Spinal cord (tissue), 9 donors: ENCODE measurements at regions not wholly inside any gene's neighbourhood (a gene's known extent, or its start where the extent isn't known, plus 50 kb on each side); places are given as distances from the start of the nearest gene placed in this dataset.

Experiments
- DNase-seq, 6 donors: peaks; one replicate each; pipeline versions ENCODE4 v3.0.0 to v3.0.0-alpha.2; 2013 to 2015; ENCODE audit warnings: low spot score in 6 of 6, low read depth in 4 of 6
- H3K27ac ChIP-seq: one replicate; pipeline ENCODE4 v1.5.1; 2013; ENCODE audit warnings: low read depth, low read length, control low read depth
- H3K27me3 ChIP-seq: one replicate; pipeline ENCODE4 v1.6.1; 2013; ENCODE audit warnings: low read length; ENCODE audit not compliant: control insufficient read depth, insufficient read depth
- H3K36me3 ChIP-seq: one replicate; pipeline ENCODE4 v1.6.1; 2013; ENCODE audit warnings: low read length; ENCODE audit not compliant: control insufficient read depth, insufficient read depth
- H3K4me1 ChIP-seq: one replicate; pipeline ENCODE4 v1.6.1; 2013; ENCODE audit warnings: low read length; ENCODE audit not compliant: control insufficient read depth, insufficient read depth
- H3K4me3 ChIP-seq: one replicate; pipeline ENCODE4 v1.5.1; 2013; ENCODE audit warnings: low read depth, low read length, control low read depth
- H3K9me3 ChIP-seq: one replicate; pipeline ENCODE4 v1.6.1; 2013; ENCODE audit warnings: low read length; ENCODE audit not compliant: control insufficient read depth, insufficient read depth
- WGBS: methylation state at CpG from one replicate; pipeline ENCODE4 v1.1.5; 2013; ENCODE audit warnings: missing lambda C conversion rate; ENCODE audit not compliant: insufficient coverage; 5-methylcytosine and 5-hydroxymethylcytosine counted together
- donor health status: healthy.

DNA sequence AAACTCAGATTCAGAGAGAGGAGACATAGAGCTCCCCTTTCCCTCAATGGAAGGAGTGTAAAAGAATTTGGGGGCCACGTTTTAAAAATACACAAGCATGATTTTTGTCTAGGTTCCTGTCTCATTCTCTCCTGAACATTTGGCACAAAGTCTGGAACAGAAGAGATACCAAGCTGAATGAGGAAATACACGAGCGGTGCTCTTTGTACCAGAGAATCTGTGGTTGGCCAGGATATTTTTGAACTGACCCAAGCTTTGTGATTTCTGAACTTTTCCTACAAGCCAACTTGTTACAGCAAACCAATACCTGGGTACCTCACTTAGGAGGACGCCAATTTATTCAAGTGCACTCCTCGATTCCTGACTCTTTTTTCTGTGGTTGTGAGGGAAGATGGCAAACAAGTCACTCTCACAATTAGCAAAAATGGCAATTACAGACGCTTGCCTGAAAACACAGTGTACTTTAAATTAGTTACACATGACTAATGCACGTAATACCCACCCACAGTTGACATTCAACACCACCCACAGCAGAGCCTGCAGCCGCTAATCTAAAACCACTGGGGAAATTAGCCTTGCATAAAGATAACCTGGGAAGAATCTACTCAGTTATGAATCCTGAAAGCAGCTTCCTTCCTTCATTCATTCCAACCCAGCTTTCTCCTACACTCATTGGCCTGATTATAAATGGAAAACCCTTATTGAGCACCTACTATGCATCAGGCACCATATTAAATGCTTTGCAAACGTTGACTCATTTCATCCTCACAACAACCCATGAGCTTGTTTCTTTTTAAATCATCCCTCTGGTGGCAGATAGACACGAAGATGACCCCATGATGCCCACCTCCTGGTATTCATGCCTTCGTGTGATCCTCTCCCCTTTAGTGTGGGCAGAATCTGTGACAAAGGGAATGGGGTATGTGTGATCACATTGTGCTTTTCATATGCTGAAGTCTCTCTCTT, 293.5 kb downstream of the KBTBD8 start:
- H3K27ac ChIP-seq: no peak overlapping the region
- H3K9me3 ChIP-seq: no peaks in the 10 kb centered on the region
- H3K4me1 ChIP-seq: no peaks in the 10 kb centered on the region
- no peaks in the 10 kb centered on the region for H3K27me3 ChIP-seq
- WGBS: 70% methylated on average over 5 of the region's 11 CpGs
- H3K4me3 ChIP-seq: no peak overlapping the region
- DNase-seq: no peak
- no peaks in the 10 kb centered on the region for H3K36me3 ChIP-seq

DNA sequence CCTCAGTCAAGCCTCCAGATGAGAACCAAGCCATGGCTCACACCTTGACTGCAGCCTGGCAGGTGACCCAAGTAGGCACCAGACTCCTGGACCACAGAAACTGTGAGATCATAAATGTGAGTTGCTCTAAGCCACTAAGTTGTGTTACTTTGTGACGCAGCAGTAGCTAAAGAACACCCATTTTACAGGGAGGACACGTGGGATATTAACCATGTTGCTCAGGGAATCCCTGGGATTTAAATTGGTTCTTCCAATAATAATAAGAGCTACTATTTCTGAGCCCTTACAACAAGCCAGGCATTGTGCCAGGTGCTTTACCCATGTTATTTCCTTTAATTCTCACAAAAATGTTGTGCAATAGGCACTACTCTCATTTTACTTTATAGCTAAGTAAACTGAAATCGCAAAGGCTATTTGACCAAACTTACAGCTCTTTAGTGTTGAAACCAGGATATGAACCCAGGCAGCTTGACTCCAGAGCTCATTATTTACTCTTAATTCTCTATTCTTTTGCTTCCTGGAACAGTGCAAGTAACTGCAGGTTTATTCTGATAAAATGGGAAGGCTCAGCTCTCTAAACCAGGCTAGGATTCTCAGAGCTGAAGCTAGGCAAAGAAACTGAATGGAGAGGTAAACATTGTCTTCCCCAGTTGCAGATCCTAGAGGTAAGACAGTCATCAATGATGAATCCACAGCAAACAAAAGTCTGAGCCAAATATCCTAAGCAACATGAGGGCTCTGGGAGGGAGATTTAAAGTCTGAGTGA, 294.4 kb downstream of the KBTBD8 start:
- H3K36me3 ChIP-seq: no peaks in the 10 kb centered on the region
- no peaks in the 10 kb centered on the region for H3K4me1 ChIP-seq
- no peak overlapping the region for H3K27ac ChIP-seq
- H3K9me3 ChIP-seq: no peaks in the 10 kb centered on the region
- H3K4me3 ChIP-seq: no peak overlapping the region
- H3K27me3 ChIP-seq: no peaks in the 10 kb centered on the region
- 78% methylated on average over 1 of the region's 3 CpGs for WGBS
- no peak for DNase-seq

DNA sequence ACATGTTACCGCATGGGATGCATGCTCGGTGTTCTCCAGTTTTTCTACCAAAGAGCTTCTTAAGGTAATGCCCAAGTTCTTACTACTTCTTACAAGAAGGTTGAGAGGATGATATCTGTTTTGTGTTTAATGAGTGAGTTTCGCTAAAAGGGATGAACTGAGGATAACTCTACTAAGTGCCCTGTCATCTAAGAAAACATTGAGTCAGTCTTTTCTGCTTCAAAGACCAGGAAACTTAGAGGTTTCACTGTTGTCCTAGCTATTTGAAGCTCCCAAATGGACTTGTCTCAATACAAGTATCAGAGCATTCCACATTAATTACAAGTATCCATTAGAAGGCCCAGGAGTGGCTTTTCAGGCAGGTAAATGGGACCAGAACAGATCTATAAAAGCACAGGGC, 296.2 kb downstream of the KBTBD8 start:
- no peak for DNase-seq
- Histone ChIP-seq H3K4me3 (no peak overlapping the region), H3K27me3 (no peaks in the 10 kb centered on the region), H3K36me3 (no peaks in the 10 kb centered on the region), H3K27ac (no peak overlapping the region), H3K9me3 (no peaks in the 10 kb centered on the region), H3K4me1 (no peaks in the 10 kb centered on the region)
- WGBS: no CpG with 5 or more reads among the region's 3 CpGs

DNA sequence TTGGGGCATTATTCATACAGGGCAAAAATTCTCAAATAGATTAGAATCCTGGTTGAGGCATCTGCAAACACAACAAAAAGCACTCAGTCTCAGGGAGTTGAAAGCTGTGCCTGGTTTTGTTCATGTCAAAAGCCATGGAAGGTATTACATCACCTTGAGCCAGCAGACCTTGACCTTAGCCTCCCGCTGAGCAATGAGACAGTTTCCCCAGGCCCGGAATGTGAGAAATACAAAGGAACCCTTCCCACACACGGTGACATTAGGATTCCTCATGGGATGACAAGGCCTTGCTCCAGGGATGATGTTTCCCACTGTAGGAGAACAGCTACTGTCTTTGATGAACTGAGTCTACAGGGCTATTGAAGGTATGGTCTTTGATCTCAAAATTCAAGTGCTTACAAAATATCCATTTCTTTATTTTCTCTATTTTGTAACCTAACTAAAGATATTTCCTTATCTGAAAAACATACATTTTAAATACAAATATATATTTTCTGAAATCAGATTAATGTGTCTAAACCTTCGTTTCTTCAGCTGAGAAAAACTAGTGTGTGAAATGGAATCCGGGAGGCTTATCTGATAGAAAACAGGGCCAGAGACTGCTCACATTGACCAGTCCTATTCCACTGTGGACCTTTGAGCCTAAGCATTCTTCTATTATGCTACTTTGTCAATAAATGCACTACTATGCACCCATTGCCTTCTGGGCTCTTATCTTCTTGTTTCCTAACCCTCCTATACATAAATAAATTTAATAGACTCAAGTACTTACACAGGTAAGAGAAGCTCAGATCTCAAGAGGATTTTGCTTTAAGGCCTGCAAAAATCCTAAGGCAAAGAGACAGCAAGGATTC, 298.2 kb downstream of the KBTBD8 start:
- Histone ChIP-seq H3K4me3 (no peak overlapping the region), H3K27me3 (no peaks in the 10 kb centered on the region), H3K36me3 (no peaks in the 10 kb centered on the region), H3K9me3 (no peaks in the 10 kb centered on the region), H3K4me1 (no peaks in the 10 kb centered on the region), H3K27ac (no peak overlapping the region)
- no peak for DNase-seq
- 42% methylated on average over 2 of the region's 5 CpGs for WGBS

DNA sequence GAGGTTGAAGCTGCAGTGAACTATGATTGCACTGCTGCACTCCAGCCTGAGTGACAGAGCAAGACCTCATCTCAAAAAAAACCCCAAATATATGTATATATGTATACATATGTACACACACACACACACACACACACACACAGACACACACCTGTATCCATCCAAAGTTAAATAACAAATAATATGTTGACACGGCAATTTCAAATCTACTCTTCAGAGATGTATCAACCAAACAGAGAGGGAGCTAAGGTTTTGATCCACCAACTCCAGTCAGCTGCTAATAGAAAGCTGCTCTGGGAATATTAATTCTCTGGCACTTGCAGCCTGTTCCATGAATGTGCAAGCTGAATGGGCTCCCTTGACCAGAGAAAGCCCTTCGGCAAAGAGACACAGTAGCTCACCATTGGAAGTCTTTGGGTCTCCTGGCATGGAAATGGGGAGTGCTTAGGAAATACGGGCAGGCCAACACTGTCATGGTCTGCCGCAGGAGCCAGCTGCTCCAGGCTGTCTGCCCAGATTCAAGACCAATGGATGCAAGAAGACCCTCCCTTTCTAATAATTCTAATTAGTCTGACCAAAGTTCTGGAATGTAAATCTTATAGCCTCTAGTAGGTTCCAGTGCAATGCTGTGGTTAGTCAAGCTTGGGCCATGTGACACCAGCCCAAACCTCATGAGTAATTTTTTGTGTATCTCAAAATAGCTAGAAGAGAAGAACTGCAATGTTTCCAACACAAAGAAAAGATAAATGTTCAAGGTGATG, 299.8 kb downstream of the KBTBD8 start:
- Histone ChIP-seq H3K36me3 (no peaks in the 10 kb centered on the region), H3K9me3 (no peaks in the 10 kb centered on the region), H3K27ac (no peak overlapping the region), H3K27me3 (no peaks in the 10 kb centered on the region), H3K4me3 (no peak overlapping the region), H3K4me1 (no peaks in the 10 kb centered on the region)
- 80% methylated on average over 1 of the region's 4 CpGs for WGBS
- DNase-seq: no peak

DNA sequence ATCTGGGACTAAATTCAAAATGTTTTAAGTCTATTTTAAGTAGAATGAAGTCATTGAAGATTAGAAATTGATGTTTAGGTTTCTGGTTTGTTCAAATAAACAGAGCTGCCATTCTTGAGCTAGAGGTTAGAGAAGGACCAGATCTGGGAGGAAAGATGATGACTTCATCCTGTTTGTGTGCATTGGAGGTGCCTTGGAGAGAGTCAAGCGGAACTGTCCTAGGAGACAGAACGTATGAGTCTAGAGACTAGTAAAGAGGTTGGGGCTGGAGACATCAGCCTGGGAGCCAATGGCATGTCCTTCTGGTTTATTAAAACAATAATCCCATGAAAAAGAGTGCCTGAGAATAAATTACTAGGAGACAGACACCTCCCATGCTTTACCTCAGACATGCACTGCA, 303.4 kb downstream of the KBTBD8 start:
- DNase-seq: no peak
- Histone ChIP-seq H3K4me3 (no peak overlapping the region), H3K4me1 (no peaks in the 10 kb centered on the region), H3K9me3 (no peaks in the 10 kb centered on the region), H3K36me3 (no peaks in the 10 kb centered on the region), H3K27me3 (no peaks in the 10 kb centered on the region), H3K27ac (no peak overlapping the region)
- WGBS: 43% methylated on average over 1 of the region's 2 CpGs

DNA sequence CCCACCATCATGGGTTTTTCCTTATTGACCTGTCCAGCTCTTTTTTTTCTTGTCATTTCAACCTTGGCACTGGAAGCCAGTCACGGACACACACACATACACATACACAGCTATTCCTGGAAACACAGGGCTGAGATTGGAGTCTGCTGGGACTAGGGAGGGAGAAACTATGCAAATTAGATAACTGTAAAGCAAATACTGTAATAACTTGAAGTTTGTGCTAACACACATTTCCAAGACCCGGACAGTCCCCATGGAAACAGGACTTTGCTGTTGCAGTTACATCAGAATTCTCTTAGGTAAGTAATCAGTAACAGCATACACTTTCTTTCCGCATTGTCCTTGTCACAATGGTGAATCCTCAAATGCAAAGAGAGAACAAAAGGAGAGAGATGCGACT, 304.4 kb downstream of the KBTBD8 start:
- WGBS: 20% methylated on average over 1 of the region's 4 CpGs
- Histone ChIP-seq H3K4me1 (no peaks in the 10 kb centered on the region), H3K27ac (no peak overlapping the region), H3K4me3 (no peak overlapping the region), H3K36me3 (no peaks in the 10 kb centered on the region), H3K9me3 (no peaks in the 10 kb centered on the region), H3K27me3 (no peaks in the 10 kb centered on the region)
- peak in 1 of 6 donors; percentile 50 for DNase-seq

DNA sequence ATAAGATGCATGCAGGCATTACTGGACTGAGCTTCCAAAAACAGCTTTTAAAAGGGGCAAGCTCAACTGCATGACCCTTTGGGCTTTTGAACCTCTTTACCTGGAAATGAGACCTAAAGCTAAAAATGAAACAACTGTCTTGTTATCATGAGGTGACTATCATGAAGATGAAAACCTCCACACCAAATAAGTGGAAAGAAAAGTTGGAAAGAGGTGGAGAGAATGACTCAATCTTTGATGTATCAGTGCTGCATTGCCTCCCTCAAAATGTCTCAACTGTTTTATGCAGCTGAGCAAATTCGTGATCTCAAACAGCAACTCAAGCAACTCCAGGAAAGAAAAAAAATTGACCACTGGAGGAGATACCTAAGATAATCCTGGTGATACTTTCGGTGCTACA, 307.1 kb downstream of the KBTBD8 start:
- H3K4me1 ChIP-seq: no peaks in the 10 kb centered on the region
- H3K9me3 ChIP-seq: no peaks in the 10 kb centered on the region
- no peak overlapping the region for H3K4me3 ChIP-seq
- no peaks in the 10 kb centered on the region for H3K36me3 ChIP-seq
- no peak for DNase-seq
- WGBS: 100% methylated on average over 1 of the region's 2 CpGs
- no peaks in the 10 kb centered on the region for H3K27me3 ChIP-seq
- H3K27ac ChIP-seq: no peak overlapping the region

DNA sequence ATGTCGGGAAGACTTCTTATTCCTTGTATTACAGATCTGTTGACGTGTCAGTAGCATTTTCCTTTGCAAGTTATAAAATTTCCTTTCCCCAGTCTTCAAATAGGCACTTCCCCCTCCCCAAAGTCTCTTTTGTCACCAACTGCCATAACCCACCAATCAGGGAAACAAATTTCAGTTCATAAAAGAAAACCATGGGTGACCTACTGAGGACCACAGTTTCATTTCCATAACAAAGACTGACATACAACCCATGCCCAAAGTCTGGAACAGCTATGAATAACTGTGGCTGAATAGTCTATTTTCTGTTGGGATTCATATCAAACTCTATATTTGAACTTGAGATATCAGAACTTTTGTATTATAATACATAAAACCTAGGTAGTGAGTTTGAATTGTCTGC, 307.8 kb downstream of the KBTBD8 start:
- H3K9me3 ChIP-seq: no peaks in the 10 kb centered on the region
- no peak overlapping the region for H3K4me3 ChIP-seq
- H3K27ac ChIP-seq: no peak overlapping the region
- no peak for DNase-seq
- H3K4me1 ChIP-seq: no peaks in the 10 kb centered on the region
- H3K36me3 ChIP-seq: no peaks in the 10 kb centered on the region
- no peaks in the 10 kb centered on the region for H3K27me3 ChIP-seq
- WGBS: 45% methylated on average over 2 of the region's 2 CpGs
